DND-41 (cell line): ENCODE measurements at regions not wholly inside any gene's neighbourhood (a gene's known extent, or its start where the extent isn't known, plus 50 kb on each side); places are given as distances from the start of the nearest gene placed in this dataset.

Experiments used
- EZH2 ChIP-seq: IDR thresholded peaks from 3 replicates; pipeline ENCODE4 v1.6.1; 2012; ENCODE audit warnings: borderline replicate concordance, low read depth, mild to moderate bottlenecking, moderate library complexity, low read length, inconsistent platforms; ENCODE audit not compliant: severe bottlenecking
- TF ChIP-seq, protein P1 (sequence below): IDR thresholded peaks from 2 replicates; pipeline ENCODE4 v1.5.1; 2012; ENCODE audit warnings: borderline replicate concordance, low read length, moderate library complexity, mild to moderate bottlenecking; ENCODE audit not compliant: poor library complexity, severe bottlenecking; ENCODE audit errors: extremely low read depth

DNA sequence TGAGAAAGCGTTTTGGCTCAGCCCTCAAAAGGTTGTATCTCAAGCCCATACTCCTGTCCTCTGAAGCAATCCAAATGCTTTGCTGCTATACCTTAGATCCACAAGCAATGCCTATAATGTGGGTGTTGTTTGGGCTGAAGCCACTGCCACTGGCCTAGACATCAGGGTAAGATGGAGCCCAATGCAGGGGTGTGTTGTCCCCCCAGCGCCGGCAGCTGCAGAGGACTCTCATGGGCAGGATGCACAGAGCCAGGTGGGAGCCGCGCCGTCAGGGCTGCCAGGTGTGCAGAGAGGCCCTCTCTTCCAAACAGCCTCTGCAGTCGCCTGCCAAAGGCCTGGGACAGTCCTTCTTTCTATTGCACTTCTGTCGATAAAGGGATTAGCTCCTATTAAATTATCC lies 205.2 kb upstream of the SHH start:
- TF ChIP-seq, protein P1, sequence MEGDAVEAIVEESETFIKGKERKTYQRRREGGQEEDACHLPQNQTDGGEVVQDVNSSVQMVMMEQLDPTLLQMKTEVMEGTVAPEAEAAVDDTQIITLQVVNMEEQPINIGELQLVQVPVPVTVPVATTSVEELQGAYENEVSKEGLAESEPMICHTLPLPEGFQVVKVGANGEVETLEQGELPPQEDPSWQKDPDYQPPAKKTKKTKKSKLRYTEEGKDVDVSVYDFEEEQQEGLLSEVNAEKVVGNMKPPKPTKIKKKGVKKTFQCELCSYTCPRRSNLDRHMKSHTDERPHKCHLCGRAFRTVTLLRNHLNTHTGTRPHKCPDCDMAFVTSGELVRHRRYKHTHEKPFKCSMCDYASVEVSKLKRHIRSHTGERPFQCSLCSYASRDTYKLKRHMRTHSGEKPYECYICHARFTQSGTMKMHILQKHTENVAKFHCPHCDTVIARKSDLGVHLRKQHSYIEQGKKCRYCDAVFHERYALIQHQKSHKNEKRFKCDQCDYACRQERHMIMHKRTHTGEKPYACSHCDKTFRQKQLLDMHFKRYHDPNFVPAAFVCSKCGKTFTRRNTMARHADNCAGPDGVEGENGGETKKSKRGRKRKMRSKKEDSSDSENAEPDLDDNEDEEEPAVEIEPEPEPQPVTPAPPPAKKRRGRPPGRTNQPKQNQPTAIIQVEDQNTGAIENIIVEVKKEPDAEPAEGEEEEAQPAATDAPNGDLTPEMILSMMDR, result no peak
- no peak for TF ChIP-seq EZH2
